Loucy (cell line): ENCODE measurements at regions not wholly inside any gene's neighbourhood (a gene's known extent, or its start where the extent isn't known, plus 50 kb on each side); places are given as distances from the start of the nearest gene placed in this dataset.

Experiments
- EZH2phosphoT487 ChIP-seq: fragments of 200-600 bp; IDR thresholded peaks from 2 replicates; pipeline ENCODE4 v1.6.1; 2018; ENCODE audit warnings: antibody characterized with exemption, mild to moderate bottlenecking, moderate library complexity, borderline replicate concordance
- TF ChIP-seq, protein P1 (sequence below): fragments of 200-600 bp; sonication (generic); conservative IDR thresholded peaks from 2 replicates; pipeline ENCODE4 v1.5.1; 2014; ENCODE audit warnings: mild to moderate bottlenecking, antibody characterized with exemption, low read length

GRCh38 chr18:71252351-71252865 is 963.6 kb downstream of the SOCS6 start:
- TF ChIP-seq, protein P1, sequence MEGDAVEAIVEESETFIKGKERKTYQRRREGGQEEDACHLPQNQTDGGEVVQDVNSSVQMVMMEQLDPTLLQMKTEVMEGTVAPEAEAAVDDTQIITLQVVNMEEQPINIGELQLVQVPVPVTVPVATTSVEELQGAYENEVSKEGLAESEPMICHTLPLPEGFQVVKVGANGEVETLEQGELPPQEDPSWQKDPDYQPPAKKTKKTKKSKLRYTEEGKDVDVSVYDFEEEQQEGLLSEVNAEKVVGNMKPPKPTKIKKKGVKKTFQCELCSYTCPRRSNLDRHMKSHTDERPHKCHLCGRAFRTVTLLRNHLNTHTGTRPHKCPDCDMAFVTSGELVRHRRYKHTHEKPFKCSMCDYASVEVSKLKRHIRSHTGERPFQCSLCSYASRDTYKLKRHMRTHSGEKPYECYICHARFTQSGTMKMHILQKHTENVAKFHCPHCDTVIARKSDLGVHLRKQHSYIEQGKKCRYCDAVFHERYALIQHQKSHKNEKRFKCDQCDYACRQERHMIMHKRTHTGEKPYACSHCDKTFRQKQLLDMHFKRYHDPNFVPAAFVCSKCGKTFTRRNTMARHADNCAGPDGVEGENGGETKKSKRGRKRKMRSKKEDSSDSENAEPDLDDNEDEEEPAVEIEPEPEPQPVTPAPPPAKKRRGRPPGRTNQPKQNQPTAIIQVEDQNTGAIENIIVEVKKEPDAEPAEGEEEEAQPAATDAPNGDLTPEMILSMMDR = no peak
- no peak for TF ChIP-seq EZH2phosphoT487
